ENCODE measurements at regions not wholly inside any gene's neighbourhood (a gene's known extent, or its start where the extent isn't known, plus 50 kb on each side); places are given as distances from the start of the nearest gene placed in this dataset.

GRCh38 chr7:11985376-11985775 lies 153.4 kb upstream of the THSD7A start:
- no peak overlapping the region for H3K4me3 ChIP-seq (ENCODE audit: low read depth, low read length)
- DNase-seq (ENCODE audit: low read depth): no peak
- no peak for TF ChIP-seq CTCF (conservative IDR thresholded peaks at IDR 0.05; ENCODE audit: low read depth, low read length)

GRCh38 chr7:11985971-11986370 lies 154.0 kb upstream of the THSD7A start:
- no peak overlapping the region for H3K4me3 ChIP-seq (ENCODE audit: low read depth, low read length)
- DNase-seq (ENCODE audit: low read depth): no peak
- TF ChIP-seq CTCF (conservative IDR thresholded peaks at IDR 0.05; ENCODE audit: low read depth, low read length): no peak

- no peak for DNase-seq (ENCODE audit: low read depth)
- H3K4me3 ChIP-seq (ENCODE audit: low read depth, low read length): no peak overlapping the region
- no peak for TF ChIP-seq CTCF (conservative IDR thresholded peaks at IDR 0.05; ENCODE audit: low read depth, low read length)
Observed at GRCh38 chr7:11988186-11988585, 156.2 kb upstream of the THSD7A start.

GRCh38 chr7:12002428-12002827 lies 170.4 kb upstream of the THSD7A start:
- no peak for TF ChIP-seq CTCF (conservative IDR thresholded peaks at IDR 0.05; ENCODE audit: low read depth, low read length)
- no peak overlapping the region for H3K4me3 ChIP-seq (ENCODE audit: low read depth, low read length)
- no peak for DNase-seq (ENCODE audit: low read depth)

GRCh38 chr7:12004581-12004980 lies 172.6 kb upstream of the THSD7A start:
- DNase-seq (ENCODE audit: low read depth): no peak
- no peak for TF ChIP-seq CTCF (conservative IDR thresholded peaks at IDR 0.05; ENCODE audit: low read depth, low read length)
- H3K4me3 ChIP-seq (ENCODE audit: low read depth, low read length): no peak overlapping the region

GRCh38 chr7:12007576-12007975 lies 175.6 kb upstream of the THSD7A start:
- no peak for DNase-seq (ENCODE audit: low read depth)
- no peak for TF ChIP-seq CTCF (conservative IDR thresholded peaks at IDR 0.05; ENCODE audit: low read depth, low read length)
- H3K4me3 ChIP-seq (ENCODE audit: low read depth, low read length): no peak overlapping the region

- no peak for TF ChIP-seq CTCF (conservative IDR thresholded peaks at IDR 0.05; ENCODE audit: low read depth, low read length)
- H3K4me3 ChIP-seq (ENCODE audit: low read depth, low read length): no peak overlapping the region
- no peak for DNase-seq (ENCODE audit: low read depth)
Observed at GRCh38 chr7:12013983-12014382, 182.0 kb upstream of the THSD7A start.

Measured in epithelial cell of proximal tubule (primary cell).